Pancreas (tissue), 10 donors: ENCODE measurements at regions not wholly inside any gene's neighbourhood (a gene's known extent, or its start where the extent isn't known, plus 50 kb on each side); places are given as distances from the start of the nearest gene placed in this dataset.

Experiments used
- ATAC-seq, 4 donors: fragments of 200-7000 bp; cut with Tn5 transposase; one replicate each; pipeline versions ENCODE4 v1.8.0 to v1.9.1; 2020; ENCODE audit warnings: mild to moderate bottlenecking in 4 of 4, moderate library complexity in 4 of 4
- DNase-seq, 6 donors: peaks; one replicate each; pipeline ENCODE4 v3.0.0-alpha.2; 2020
- FAIRE-seq: peaks from 2 replicates; lab custom pipeline; 2012; peaks lifted over from hg19 to GRCh38; lab: Jason Lieb, UNC
- H3K27ac ChIP-seq, 4 donors: fragments of 200-600 bp; sonication (generic); 1 replicate in 3 of 4; 2 replicates in 1 of 4; pipeline versions ENCODE4 v1.5.0 to v1.8.0; 2020
- H3K27me3 ChIP-seq, 4 donors: fragments of 200-600 bp; one replicate each; pipeline ENCODE4 v1.8.0; 2021
- H3K36me3 ChIP-seq, 3 donors: fragments of 200-600 bp; sonication (generic) in 1 of 3; one replicate each; pipeline versions ENCODE4 v1.5.0 to v1.8.0; 2020 to 2021
- H3K4me1 ChIP-seq, 3 donors: fragments of 200-600 bp; one replicate each; pipeline ENCODE4 v1.8.0; 2021
- H3K4me3 ChIP-seq, 4 donors: fragments of 200-600 bp; sonication (generic) in 2 of 4; one replicate each; pipeline versions ENCODE4 v1.5.0 to v1.8.0; 2020 to 2021
- H3K9me3 ChIP-seq, 4 donors: fragments of 200-600 bp; one replicate each; pipeline ENCODE4 v1.8.0; 2021
- CTCF ChIP-seq, 4 donors: fragments of 200-600 bp; sonication (generic) in 3 of 4; IDR thresholded peaks; one replicate each; pipeline versions ENCODE4 v1.5.0 to v1.8.0; 2021; ENCODE audit warnings: antibody characterized with exemption in 4 of 4
- WGBS, 2 donors: extraction: QIAGEN DNeasy Blood & Tissue Kit; methylation state at CpG; one replicate each; pipeline ENCODE4 v1.1.7; 2013; 5-methylcytosine and 5-hydroxymethylcytosine counted together
- intact Hi-C, 3 donors: fragments of 100-400 bp; cut with DNase I; formaldehyde crosslinking; loops; one replicate each; pipeline versions ENCODE4 v1.11.1 to v1.14.2; 2022
- donor health status: healthy with polysubstance abuse.
- donor health status: DM: no; HTN: no; CAD: no; lungs with moderate emphysema.
- donor health status: DM: no; HTN: no; CAD: no.
- donor health status: control.
- donor health status: control.
- donor health status: Bipolar disorder and iron deficiency.
- donor health status: DM: yes; HTN: yes; CAD: no.
- donor health status: DM: no; HTN: no; CAD: no.
- donor health status: DM: no; HTN: no; CAD: no.
- donor health status: DM: yes; HTN: yes; CAD: no.

GRCh38 chr11:133657054-133657453, 124.8 kb upstream of the OPCML start:
- no peaks in the 10 kb centered on the region for H3K4me1 ChIP-seq
- no peak for ATAC-seq
- no peak overlapping the region for H3K27ac ChIP-seq
- no peak for FAIRE-seq
- 21 to 38% methylated on average over 3 of the region's 3 CpGs for WGBS, 2 donors
- intact Hi-C loops: no loop called here
- peaks cover 0 to 4% (median 0%) of the 10 kb centered on the region in 4 donors for H3K27me3 ChIP-seq
- H3K36me3 ChIP-seq: no peaks in the 10 kb centered on the region
- no peak for TF ChIP-seq CTCF (IDR thresholded peaks at IDR 0.05)
- no peaks in the 10 kb centered on the region for H3K9me3 ChIP-seq
- DNase-seq: no peak
- no peak overlapping the region for H3K4me3 ChIP-seq

DNA sequence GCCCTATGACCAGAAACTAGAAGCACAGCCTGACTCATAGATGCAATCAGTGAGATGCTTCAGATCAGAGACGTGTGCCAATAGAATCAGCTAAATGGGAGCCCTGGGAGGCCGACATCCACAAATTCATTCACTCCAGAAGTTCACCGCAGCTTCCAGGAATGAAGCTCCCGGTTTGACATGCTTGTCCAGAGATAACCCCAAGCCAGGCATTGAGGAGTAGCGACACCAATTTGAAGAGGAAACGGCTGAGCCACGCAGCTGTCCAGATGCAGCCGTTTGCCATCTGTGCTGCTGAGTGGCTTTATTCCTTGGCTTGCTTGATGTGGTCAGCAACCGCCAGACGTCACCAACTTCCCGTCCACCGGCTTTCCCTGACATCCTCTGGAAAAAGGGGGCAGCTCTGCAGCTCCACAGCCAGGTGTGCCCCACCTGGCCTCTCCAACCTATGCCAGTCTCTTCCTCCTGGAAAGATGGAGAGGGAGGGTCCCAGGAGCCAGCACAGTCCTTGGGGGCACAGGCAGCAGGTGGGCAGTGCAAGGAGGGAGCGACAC, 123.9 kb upstream of the OPCML start:
- DNase-seq (no peak), ATAC-seq (no peak), FAIRE-seq (no peak)
- TF ChIP-seq CTCF (IDR thresholded peaks at IDR 0.05): no peak
- Histone ChIP-seq H3K9me3 (no peaks in the 10 kb centered on the region), H3K36me3 (no peaks in the 10 kb centered on the region), H3K27ac (no peak overlapping the region), H3K4me3 (no peak overlapping the region), H3K27me3 (peaks cover 0 to 4% (median 0%) of the 10 kb centered on the region in 4 donors), H3K4me1 (no peaks in the 10 kb centered on the region)
- WGBS, 2 donors: 56 to 69% methylated on average over 13 of the region's 13 CpGs
- intact Hi-C loops: no loop called here

GRCh38 chr11:133654630-133655212, 122.4 kb upstream of the OPCML start:
- H3K27ac ChIP-seq: no peak overlapping the region
- no peak for TF ChIP-seq CTCF (IDR thresholded peaks at IDR 0.05)
- no peak overlapping the region for H3K4me3 ChIP-seq
- peaks cover 0 to 4% (median 0%) of the 10 kb centered on the region in 4 donors for H3K27me3 ChIP-seq
- FAIRE-seq (no peak), DNase-seq (no peak), ATAC-seq (no peak)
- H3K9me3 ChIP-seq: no peaks in the 10 kb centered on the region
- H3K4me1 ChIP-seq: no peaks in the 10 kb centered on the region
- H3K36me3 ChIP-seq: no peaks in the 10 kb centered on the region
- 30 to 45% methylated on average over 12 of the region's 12 CpGs for WGBS, 2 donors
- intact Hi-C loops: no loop called here

DNA sequence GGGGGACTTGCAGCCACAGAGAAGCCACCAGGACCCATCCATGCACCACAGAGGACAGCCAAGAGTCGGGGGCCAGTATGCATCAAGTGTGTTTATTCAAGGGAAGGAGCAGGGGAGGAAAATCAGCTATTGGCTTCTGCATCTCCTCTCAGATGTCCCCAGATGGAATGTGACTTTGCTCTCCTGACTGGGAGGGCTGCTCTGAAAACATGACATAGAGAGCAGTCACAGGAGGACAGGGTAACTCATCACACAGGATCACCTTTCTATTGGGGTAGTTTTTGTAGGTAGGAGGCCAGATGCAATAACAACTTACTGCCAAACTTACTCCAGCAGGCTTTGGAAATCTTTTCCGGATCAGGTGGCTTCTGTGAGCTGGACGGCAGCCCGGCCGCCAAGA, 121.0 kb upstream of the OPCML start:
- no peak for TF ChIP-seq CTCF (IDR thresholded peaks at IDR 0.05)
- WGBS, 2 donors: 20 to 42% methylated on average over 5 of the region's 5 CpGs
- no peaks in the 10 kb centered on the region for H3K36me3 ChIP-seq
- DNase-seq: no peak
- no peak overlapping the region for H3K4me3 ChIP-seq
- no peaks in the 10 kb centered on the region for H3K4me1 ChIP-seq
- intact Hi-C loops: no loop called here
- H3K27me3 ChIP-seq: peaks cover 0 to 4% (median 0%) of the 10 kb centered on the region in 4 donors
- H3K9me3 ChIP-seq: no peaks in the 10 kb centered on the region
- no peak overlapping the region for H3K27ac ChIP-seq
- FAIRE-seq: no peak
- ATAC-seq: no peak

DNA sequence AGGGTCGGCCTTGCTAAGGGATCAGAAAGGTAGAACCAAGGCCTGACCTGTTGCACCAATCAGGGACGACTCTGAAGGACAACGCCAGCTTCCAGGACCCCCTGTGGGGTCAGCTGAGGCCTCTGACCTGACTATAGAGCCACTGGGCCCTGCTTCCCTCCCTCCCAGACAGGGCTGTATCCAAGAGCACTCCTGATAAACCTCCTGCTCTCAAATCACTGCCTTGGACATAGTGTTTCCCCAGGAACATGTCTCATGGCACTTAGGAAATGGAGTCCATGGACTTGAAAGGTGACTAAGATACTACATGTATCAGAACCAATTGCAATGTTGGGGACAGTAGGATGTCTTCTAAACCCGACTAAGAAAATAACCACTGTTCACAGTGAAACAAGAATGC, 117.8 kb upstream of the OPCML start:
- FAIRE-seq: no peak
- H3K9me3 ChIP-seq: no peaks in the 10 kb centered on the region
- no peak for DNase-seq
- TF ChIP-seq CTCF (IDR thresholded peaks at IDR 0.05): no peak
- peaks cover 0 to 4% (median 0%) of the 10 kb centered on the region in 4 donors for H3K27me3 ChIP-seq
- intact Hi-C loops: no loop called here
- no peak overlapping the region for H3K27ac ChIP-seq
- H3K36me3 ChIP-seq: no peaks in the 10 kb centered on the region
- 26 to 31% methylated on average over 4 of the region's 4 CpGs for WGBS, 2 donors
- no peaks in the 10 kb centered on the region for H3K4me1 ChIP-seq
- H3K4me3 ChIP-seq: no peak overlapping the region
- no peak for ATAC-seq
